Peyer's patch (tissue), 4 donors: ENCODE measurements at regions not wholly inside any gene's neighbourhood (a gene's known extent, or its start where the extent isn't known, plus 50 kb on each side); places are given as distances from the start of the nearest gene placed in this dataset.

Experiments used
- CTCF ChIP-seq, 6 experiments: fragments of 450-650 bp in 4 of 6; fragments of 200-600 bp in 2 of 6; sonication (generic) in 1 of 6; IDR thresholded peaks; one replicate each; pipeline ENCODE4 v1.5.1; 2017 to 2019; ENCODE audit warnings: antibody characterized with exemption in 6 of 6, mild to moderate bottlenecking in 3 of 6, moderate library complexity in 1 of 6
- POLR2A ChIP-seq, 2 donors: fragments of 450-650 bp; IDR thresholded peaks; one replicate each; pipeline ENCODE4 v1.5.1; 2017; ENCODE audit warnings: antibody characterized with exemption in 2 of 2, mild to moderate bottlenecking in 2 of 2, moderate library complexity in 2 of 2

- TF ChIP-seq POLR2A (IDR thresholded peaks at IDR 0.05) (no peak), CTCF (IDR thresholded peaks at IDR 0.05) (no peak)
Observed at GRCh38 chr7:76121044-76121443, 73.1 kb downstream of the MDH2 start.
